OCI-LY1 (cell line): ENCODE measurements at regions not wholly inside any gene's neighbourhood (a gene's known extent, or its start where the extent isn't known, plus 50 kb on each side); places are given as distances from the start of the nearest gene placed in this dataset.

Experiments used
- CTCF ChIP-seq: fragments of 200-600 bp; sonication (generic), shearing (Covaris generic); IDR thresholded peaks from 2 replicates; pipeline ENCODE4 v1.5.1; 2017; ENCODE audit warnings: mild to moderate bottlenecking, antibody characterized with exemption, low read length, moderate library complexity, mixed read lengths
- EZH2 ChIP-seq: fragments of 200-600 bp; sonication (generic), shearing (Covaris generic); IDR thresholded peaks from 2 replicates; pipeline ENCODE4 v1.8.0; 2017; ENCODE audit warnings: borderline replicate concordance, mixed run types, mild to moderate bottlenecking, antibody characterized with exemption, low read length, moderate library complexity, mixed read lengths

- TF ChIP-seq CTCF, result no peak
- TF ChIP-seq EZH2, result no peak
Measured at GRCh38 chr5:12910641-12911040, 1006.4 kb upstream of the CTNND2 start.
